Suprapubic skin (tissue), 4 donors: ENCODE measurements at regions not wholly inside any gene's neighbourhood (a gene's known extent, or its start where the extent isn't known, plus 50 kb on each side); places are given as distances from the start of the nearest gene placed in this dataset.

ENCODE experiments used
- DNase-seq, 2 donors: peaks; one replicate each; pipeline ENCODE4 v3.0.0-alpha.2; 2019; ENCODE audit warnings: low spot score in 2 of 2
- H3K27ac ChIP-seq: fragments of 200-600 bp; sonication (generic); one replicate; pipeline ENCODE4 v1.5.1; 2019
- H3K27me3 ChIP-seq: fragments of 200-600 bp; sonication (generic); one replicate; pipeline ENCODE4 v1.5.1; 2019
- H3K36me3 ChIP-seq: fragments of 200-600 bp; sonication (generic); one replicate; pipeline ENCODE4 v1.5.1; 2019
- H3K4me1 ChIP-seq: fragments of 200-600 bp; sonication (generic); one replicate; pipeline ENCODE4 v1.5.1; 2019
- H3K4me3 ChIP-seq: fragments of 200-600 bp; sonication (generic); one replicate; pipeline ENCODE4 v1.5.1; 2019; ENCODE audit warnings: mild to moderate bottlenecking
- H3K9me3 ChIP-seq: fragments of 200-600 bp; sonication (generic); one replicate; pipeline ENCODE4 v1.5.1; 2019
- CTCF ChIP-seq, 2 donors: fragments of 200-600 bp in 1 of 2; fragments of 450-650 bp in 1 of 2; sonication (generic) in 1 of 2; IDR thresholded peaks; one replicate each; pipeline ENCODE4 v1.5.1; 2016 to 2019; ENCODE audit warnings: antibody characterized with exemption in 2 of 2, mild to moderate bottlenecking in 1 of 2, moderate library complexity in 1 of 2
- EP300 ChIP-seq: sonication (generic); formaldehyde crosslinking; IDR thresholded peaks from one replicate; pipeline ENCODE4 v1.6.1; 2017; ENCODE audit warnings: antibody characterized with exemption
- POLR2A ChIP-seq, 2 donors: fragments of 450-650 bp; IDR thresholded peaks; one replicate each; pipeline ENCODE4 v1.6.1; 2017; ENCODE audit warnings: antibody characterized with exemption in 2 of 2, mild to moderate bottlenecking in 2 of 2, moderate library complexity in 2 of 2
- POLR2AphosphoS5 ChIP-seq, 3 donors: sonication (generic); formaldehyde crosslinking; IDR thresholded peaks; one replicate each; pipeline ENCODE4 v1.6.1; 2017; ENCODE audit warnings: antibody characterized with exemption in 3 of 3
- WGBS: methylation state at CpG from one replicate; pipeline ENCODE4 v1.1.5; 2018; 5-methylcytosine and 5-hydroxymethylcytosine counted together

GRCh38 chr4:37002625-37003024 lies 241.9 kb upstream of the NWD2 start:
- TF ChIP-seq POLR2A (IDR thresholded peaks at IDR 0.05), result no peak
- no peak for TF ChIP-seq EP300
- TF ChIP-seq POLR2AphosphoS5 (IDR thresholded peaks at IDR 0.05), result no peak
- no peak for TF ChIP-seq CTCF (IDR thresholded peaks at IDR 0.05)
- DNase-seq, result no peak
- Histone ChIP-seq H3K9me3 (no peaks in the 10 kb centered on the region), H3K27me3 (no peaks in the 10 kb centered on the region), H3K4me3 (no peak overlapping the region), H3K4me1 (no peaks in the 10 kb centered on the region), H3K27ac (no peak overlapping the region), H3K36me3 (no peaks in the 10 kb centered on the region)
- WGBS, result 49% methylated on average over 2 of the region's 2 CpGs

- no peak overlapping the region for H3K27ac ChIP-seq
These were observed 236.3 kb upstream of the NWD2 start for GRCh38 chr4:37008199-37008598.

GRCh38 chr4:37014584-37014983 lies 230.0 kb upstream of the NWD2 start:
- Histone ChIP-seq H3K4me1 (no peaks in the 10 kb centered on the region), H3K4me3 (no peak overlapping the region), H3K36me3 (no peaks in the 10 kb centered on the region), H3K27me3 (no peaks in the 10 kb centered on the region), H3K9me3 (no peaks in the 10 kb centered on the region), H3K27ac (no peak overlapping the region)
- DNase-seq, result no peak
- TF ChIP-seq POLR2A (IDR thresholded peaks at IDR 0.05) (no peak), CTCF (IDR thresholded peaks at IDR 0.05) (no peak), POLR2AphosphoS5 (IDR thresholded peaks at IDR 0.05) (no peak), EP300 (no peak)

More at GRCh38 chr4:37008199-37008598, 236.3 kb upstream of the NWD2 start:
- Histone ChIP-seq H3K36me3 (no peaks in the 10 kb centered on the region), H3K4me1 (no peaks in the 10 kb centered on the region), H3K9me3 (no peaks in the 10 kb centered on the region), H3K27me3 (no peaks in the 10 kb centered on the region), H3K4me3 (no peak overlapping the region)
- WGBS, result 39% methylated on average over 2 of the region's 2 CpGs
- no peak for DNase-seq
- no peak for TF ChIP-seq CTCF (IDR thresholded peaks at IDR 0.05)
- no peak for TF ChIP-seq POLR2AphosphoS5 (IDR thresholded peaks at IDR 0.05)
- no peak for TF ChIP-seq EP300
- TF ChIP-seq POLR2A (IDR thresholded peaks at IDR 0.05), result no peak

- Histone ChIP-seq H3K4me1 (no peaks in the 10 kb centered on the region), H3K27ac (no peak overlapping the region), H3K36me3 (no peaks in the 10 kb centered on the region), H3K9me3 (no peaks in the 10 kb centered on the region), H3K27me3 (no peaks in the 10 kb centered on the region), H3K4me3 (no peak overlapping the region)
- 85% methylated on average over 2 of the region's 2 CpGs for WGBS
- DNase-seq, result no peak
- TF ChIP-seq POLR2AphosphoS5 (IDR thresholded peaks at IDR 0.05) (no peak), CTCF (IDR thresholded peaks at IDR 0.05) (no peak), POLR2A (IDR thresholded peaks at IDR 0.05) (no peak), EP300 (no peak)
These were observed 229.2 kb upstream of the NWD2 start for GRCh38 chr4:37015391-37015790.

GRCh38 chr4:37023504-37023903 lies 221.0 kb upstream of the NWD2 start:
- no peaks in the 10 kb centered on the region for H3K36me3 ChIP-seq
- H3K9me3 ChIP-seq, result no peaks in the 10 kb centered on the region
- TF ChIP-seq CTCF (IDR thresholded peaks at IDR 0.05) (no peak), POLR2A (IDR thresholded peaks at IDR 0.05) (no peak), EP300 (no peak), POLR2AphosphoS5 (IDR thresholded peaks at IDR 0.05) (no peak)
- WGBS, result 57% methylated on average over 1 of the region's 1 CpG
- no peak for DNase-seq
- no peak overlapping the region for H3K27ac ChIP-seq
- no peaks in the 10 kb centered on the region for H3K27me3 ChIP-seq
- H3K4me3 ChIP-seq, result no peak overlapping the region
- no peaks in the 10 kb centered on the region for H3K4me1 ChIP-seq
